Smooth muscle cell (in vitro differentiated cells): ENCODE measurements at regions not wholly inside any gene's neighbourhood (a gene's known extent, or its start where the extent isn't known, plus 50 kb on each side); places are given as distances from the start of the nearest gene placed in this dataset.

ENCODE experiments used
- DNase-seq: peaks from one replicate; lab custom pipeline; 2025; ENCODE audit not compliant: unreplicated experiment; lab: John Stamatoyannopoulos, UW
- H2AFZ ChIP-seq: fragments of 200-600 bp; sonication (generic); 2 replicates; pipeline ENCODE4 v1.6.0; 2016; ENCODE audit warnings: antibody characterized with exemption, low read depth, mild to moderate bottlenecking
- H3F3A ChIP-seq: fragments of 200-600 bp; sonication (generic); 2 replicates; pipeline ENCODE4 v1.6.0; 2017; ENCODE audit warnings: antibody characterized with exemption, low read depth
- H3K27ac ChIP-seq: fragments of 200-600 bp; sonication (generic); 2 replicates; pipeline ENCODE4 v1.5.1; 2016; ENCODE audit warnings: low read depth, mild to moderate bottlenecking
- H3K27me3 ChIP-seq: fragments of 200-600 bp; sonication (generic); 2 replicates; pipeline ENCODE4 v1.6.1; 2016; ENCODE audit warnings: low read depth, mild to moderate bottlenecking
- H3K36me3 ChIP-seq: fragments of 200-600 bp; sonication (generic); 2 replicates; pipeline ENCODE4 v1.5.1; 2016; ENCODE audit warnings: low read depth
- H3K4me1 ChIP-seq: fragments of 200-600 bp; sonication (generic); 2 replicates; pipeline ENCODE4 v1.5.1; 2016; ENCODE audit warnings: low read depth
- H3K4me2 ChIP-seq: fragments of 200-600 bp; sonication (generic); 2 replicates; pipeline ENCODE4 v1.6.0; 2016; ENCODE audit warnings: mild to moderate bottlenecking
- H3K4me3 ChIP-seq: fragments of 200-600 bp; sonication (generic); 2 replicates; pipeline ENCODE4 v1.5.1; 2016; ENCODE audit warnings: mild to moderate bottlenecking
- H3K79me2 ChIP-seq: fragments of 200-600 bp; sonication (generic); 2 replicates; pipeline ENCODE4 v1.6.0; 2016; ENCODE audit warnings: low read depth, mild to moderate bottlenecking
- H3K9ac ChIP-seq: fragments of 200-600 bp; sonication (generic); 2 replicates; pipeline ENCODE4 v1.6.0; 2016; ENCODE audit warnings: low read depth
- H3K9me3 ChIP-seq: fragments of 200-600 bp; sonication (generic); replicated peaks from 2 replicates; pipeline ENCODE4 v1.5.1; 2016; ENCODE audit warnings: low read depth
- H4K20me1 ChIP-seq: fragments of 200-600 bp; sonication (generic); 2 replicates; pipeline ENCODE4 v1.6.0; 2016; ENCODE audit warnings: low read depth
- WGBS: methylation state at CpG from one replicate; pipeline ENCODE4 v1.1.7; 2016; ENCODE audit warnings: low lambda C conversion rate; 5-methylcytosine and 5-hydroxymethylcytosine counted together
- TF ChIP-seq, protein P1 (sequence below): fragments of 200-600 bp; sonication (generic); IDR thresholded peaks from 2 replicates; pipeline ENCODE4 v1.5.1; 2017; ENCODE audit warnings: borderline replicate concordance, mild to moderate bottlenecking, antibody characterized with exemption; ENCODE audit not compliant: insufficient read depth, poor library complexity, severe bottlenecking

- Histone ChIP-seq H3K9me3 (no peaks in the 10 kb centered on the region), H3F3A (no peaks in the 10 kb centered on the region), H3K4me2 (no peak overlapping the region), H3K27me3 (no peaks in the 10 kb centered on the region), H3K4me1 (no peaks in the 10 kb centered on the region), H2AFZ (no peak overlapping the region), H3K27ac (no peak overlapping the region), H3K9ac (no peak overlapping the region), H4K20me1 (no peaks in the 10 kb centered on the region), H3K4me3 (no peak overlapping the region), H3K79me2 (no peaks in the 10 kb centered on the region), H3K36me3 (no peaks in the 10 kb centered on the region)
- no peak for DNase-seq
- TF ChIP-seq, protein P1, sequence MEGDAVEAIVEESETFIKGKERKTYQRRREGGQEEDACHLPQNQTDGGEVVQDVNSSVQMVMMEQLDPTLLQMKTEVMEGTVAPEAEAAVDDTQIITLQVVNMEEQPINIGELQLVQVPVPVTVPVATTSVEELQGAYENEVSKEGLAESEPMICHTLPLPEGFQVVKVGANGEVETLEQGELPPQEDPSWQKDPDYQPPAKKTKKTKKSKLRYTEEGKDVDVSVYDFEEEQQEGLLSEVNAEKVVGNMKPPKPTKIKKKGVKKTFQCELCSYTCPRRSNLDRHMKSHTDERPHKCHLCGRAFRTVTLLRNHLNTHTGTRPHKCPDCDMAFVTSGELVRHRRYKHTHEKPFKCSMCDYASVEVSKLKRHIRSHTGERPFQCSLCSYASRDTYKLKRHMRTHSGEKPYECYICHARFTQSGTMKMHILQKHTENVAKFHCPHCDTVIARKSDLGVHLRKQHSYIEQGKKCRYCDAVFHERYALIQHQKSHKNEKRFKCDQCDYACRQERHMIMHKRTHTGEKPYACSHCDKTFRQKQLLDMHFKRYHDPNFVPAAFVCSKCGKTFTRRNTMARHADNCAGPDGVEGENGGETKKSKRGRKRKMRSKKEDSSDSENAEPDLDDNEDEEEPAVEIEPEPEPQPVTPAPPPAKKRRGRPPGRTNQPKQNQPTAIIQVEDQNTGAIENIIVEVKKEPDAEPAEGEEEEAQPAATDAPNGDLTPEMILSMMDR, result no peak
- WGBS, result 92% methylated on average over 2 of the region's 2 CpGs
Observed at GRCh38 chr22:34765115-34765514, 300.8 kb upstream of the ISX start.

DNA sequence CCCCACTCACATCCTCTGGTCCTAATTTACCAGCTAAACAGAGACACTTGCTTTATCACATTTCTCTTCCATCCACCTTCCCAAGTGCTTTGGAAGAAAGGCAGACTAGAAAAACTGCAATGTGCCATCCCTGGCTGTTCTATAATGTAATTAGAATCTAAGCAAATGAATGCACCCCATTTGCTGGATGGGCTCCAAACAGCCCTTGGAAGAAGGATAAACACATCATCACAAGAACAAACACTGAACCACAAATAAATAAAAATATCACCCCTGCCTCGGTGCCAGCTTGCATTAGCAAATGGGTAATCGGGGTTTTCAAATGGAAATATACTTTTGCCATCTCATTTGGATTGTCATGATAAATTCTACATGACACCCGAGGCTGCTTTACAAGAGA is 296.6 kb upstream of the ISX start:
- no peak overlapping the region for H3K4me3 ChIP-seq
- no peaks in the 10 kb centered on the region for H4K20me1 ChIP-seq
- WGBS, result 88% methylated on average over 3 of the region's 3 CpGs
- no peaks in the 10 kb centered on the region for H3K79me2 ChIP-seq
- H3F3A ChIP-seq, result no peaks in the 10 kb centered on the region
- H3K4me2 ChIP-seq, result no peak overlapping the region
- H3K27me3 ChIP-seq, result peaks cover 11% of the 10 kb centered on the region
- no peaks in the 10 kb centered on the region for H3K4me1 ChIP-seq
- no peaks in the 10 kb centered on the region for H3K9me3 ChIP-seq
- no peak overlapping the region for H3K9ac ChIP-seq
- TF ChIP-seq, protein P1, result no peak
- H3K27ac ChIP-seq, result no peak overlapping the region
- H2AFZ ChIP-seq, result no peak overlapping the region
- H3K36me3 ChIP-seq, result no peaks in the 10 kb centered on the region
- DNase-seq, result no peak

GRCh38 chr22:34776817-34777216 is 289.1 kb upstream of the ISX start:
- H3K36me3 ChIP-seq, result no peaks in the 10 kb centered on the region
- H3K27ac ChIP-seq, result peak overlapping the region; percentile 74
- TF ChIP-seq, protein P1, result no peak
- H3K4me3 ChIP-seq, result no peak overlapping the region
- peak overlapping the region; percentile 71 for H3K4me2 ChIP-seq
- H3K4me1 ChIP-seq, result no peaks in the 10 kb centered on the region
- H3K9me3 ChIP-seq, result no peaks in the 10 kb centered on the region
- H3K27me3 ChIP-seq, result peaks cover 6% of the 10 kb centered on the region
- H2AFZ ChIP-seq, result no peak overlapping the region
- peaks cover 13% of the 10 kb centered on the region for H3F3A ChIP-seq
- H4K20me1 ChIP-seq, result no peaks in the 10 kb centered on the region
- no peaks in the 10 kb centered on the region for H3K79me2 ChIP-seq
- DNase-seq, result no peak
- WGBS, result 0% methylated on average over 3 of the region's 3 CpGs
- H3K9ac ChIP-seq, result no peak overlapping the region

GRCh38 chr22:34781681-34782080 is 284.3 kb upstream of the ISX start:
- no peak overlapping the region for H3K4me2 ChIP-seq
- no peaks in the 10 kb centered on the region for H3K79me2 ChIP-seq
- H3F3A ChIP-seq, result peaks cover under 1% of the 10 kb centered on the region
- H3K36me3 ChIP-seq, result no peaks in the 10 kb centered on the region
- TF ChIP-seq, protein P1, result no peak
- H3K9me3 ChIP-seq, result no peaks in the 10 kb centered on the region
- no peak overlapping the region for H3K27ac ChIP-seq
- no peaks in the 10 kb centered on the region for H4K20me1 ChIP-seq
- H3K4me3 ChIP-seq, result no peak overlapping the region
- H3K27me3 ChIP-seq, result no peaks in the 10 kb centered on the region
- H3K4me1 ChIP-seq, result no peaks in the 10 kb centered on the region
- H3K9ac ChIP-seq, result no peak overlapping the region
- H2AFZ ChIP-seq, result no peak overlapping the region
- no peak for DNase-seq
